ENCODE measurements at regions not wholly inside any gene's neighbourhood (a gene's known extent, or its start where the extent isn't known, plus 50 kb on each side); places are given as distances from the start of the nearest gene placed in this dataset.

GRCh38 chr17:34842235-34842634, 119.0 kb downstream of the CCT6B start:
- Mint-ChIP-seq H3K36me3 (ENCODE audit: insufficient read depth in 1 of 3, low read depth in 3 of 3) (no peaks in the 10 kb centered on the region), H3K4me1 (peaks cover 36% of the 10 kb centered on the region in 2 experiments), H3K27me3 (ENCODE audit: low read depth) (peaks cover 9% of the 10 kb centered on the region), H3K9me3 (no peaks in the 10 kb centered on the region), H3K27ac (no peak overlapping the region; a peak in 1 of 7 replicates), H3K4me3 (no peak overlapping the region)
- Histone ChIP-seq H4K20me1 (ENCODE audit: control insufficient read depth, insufficient read depth, insufficient read length) (no peaks in the 10 kb centered on the region), H3K56ac (ENCODE audit: insufficient read length, low read depth, low read length) (no peak overlapping the region), H3K79me2 (ENCODE audit: insufficient read depth, low read length) (no peaks in the 10 kb centered on the region), H3K4me2 (ENCODE audit: insufficient read depth, insufficient read length, low read length) (no peak overlapping the region), H2BK15ac (ENCODE audit: low read depth, low read length) (no peak overlapping the region), H4K91ac (ENCODE audit: insufficient read length, low read depth, low read length) (no peak overlapping the region), H2AK5ac (ENCODE audit: insufficient read length, low read length) (no peak overlapping the region), H4K8ac (replicated peaks; ENCODE audit: insufficient read length, low read depth, low read length) (no peak overlapping the region), H3K4me1 (ENCODE audit: insufficient read depth, low read length) (peaks cover 10% of the 10 kb centered on the region; the same call in 1 of the 2 replicates), H4K5ac (ENCODE audit: insufficient read length, low read depth, low read length) (no peak overlapping the region), H3K9ac (ENCODE audit: extremely low read depth, insufficient read length, low read length) (no peak overlapping the region), H3K14ac (ENCODE audit: insufficient read depth, low read length) (no peak overlapping the region), H2BK20ac (ENCODE audit: low read depth, low read length, poor library complexity, severe bottlenecking) (no peak overlapping the region), H2BK5ac (ENCODE audit: insufficient read length, low read length) (no peak overlapping the region), H2AFZ (ENCODE audit: low read length) (no peak overlapping the region), H3K23me2 (ENCODE audit: insufficient read length, low read depth, low read length, poor library complexity, severe bottlenecking) (no peaks in the 10 kb centered on the region), H3K23ac (ENCODE audit: insufficient read length, low read depth, low read length) (no peak overlapping the region), H3K27ac (ENCODE audit: insufficient read length, low read depth, low read length) (no peak overlapping the region), H3T11ph (ENCODE audit: low read length) (no peak overlapping the region), H3K18ac (ENCODE audit: insufficient read length, low read depth, low read length) (no peak overlapping the region), H3K27me3 (ENCODE audit: insufficient read depth, low read length) (no peaks in the 10 kb centered on the region), H2BK120ac (ENCODE audit: low read depth, low read length, poor library complexity, severe bottlenecking) (no peak overlapping the region), H3K9me3 (ENCODE audit: control insufficient read depth, low read depth, low read length) (no peaks in the 10 kb centered on the region), H3K79me1 (ENCODE audit: insufficient read depth, low read depth, low read length, poor library complexity, severe bottlenecking) (no peaks in the 10 kb centered on the region), H2BK12ac (ENCODE audit: insufficient read length, low read depth, low read length) (no peak overlapping the region), H3K4ac (ENCODE audit: low read depth, low read length) (no peak overlapping the region)
- WGBS (ENCODE audit: extremely low coverage, insufficient read length, low lambda C conversion rate): no CpG with 5 or more reads among the region's 5 CpGs
- no peak for DNase-seq
- TF ChIP-seq CTCF (conservative IDR thresholded peaks at IDR 0.05): no peak

Data from H9 (cell line).